NOMO-1 treated with DMSO at 0.1 percent for 48 hours (cell line): ENCODE measurements at regions not wholly inside any gene's neighbourhood (a gene's known extent, or its start where the extent isn't known, plus 50 kb on each side); places are given as distances from the start of the nearest gene placed in this dataset.
A peak's percentile ranks its signal among the peaks of the same experiment; 100 is the strongest.
"Not testable (repeated sequence)": the region's sequence is repeated elsewhere in the genome, so short reads cannot be mapped to it uniquely, and the experiment has no call there.

Experiments used
- DNase-seq: peaks from one replicate; lab custom pipeline; 2025; ENCODE audit not compliant: unreplicated experiment; lab: John Stamatoyannopoulos, UW

DNA sequence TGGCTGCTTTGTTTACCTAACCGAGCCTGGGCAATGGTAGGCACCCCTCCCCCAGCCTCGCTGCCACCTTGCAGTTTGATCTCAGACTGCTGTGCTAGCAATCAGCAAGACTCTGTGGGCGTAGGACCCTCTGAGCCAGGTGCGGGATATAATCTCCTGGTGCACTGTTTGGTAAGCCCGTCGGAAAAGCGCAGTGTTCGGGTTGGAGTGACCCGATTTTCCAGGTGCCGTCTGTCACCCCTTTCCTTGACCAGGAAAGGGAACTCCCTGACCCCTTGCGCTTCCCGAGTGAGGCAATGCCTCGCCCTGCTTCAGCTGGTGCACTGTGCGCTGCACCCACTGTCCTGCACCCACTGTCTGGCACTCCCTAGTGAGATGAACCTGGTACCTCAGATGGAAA is 482.2 kb upstream of the SMC2 start:
- not testable (repeated sequence) for DNase-seq

DNA sequence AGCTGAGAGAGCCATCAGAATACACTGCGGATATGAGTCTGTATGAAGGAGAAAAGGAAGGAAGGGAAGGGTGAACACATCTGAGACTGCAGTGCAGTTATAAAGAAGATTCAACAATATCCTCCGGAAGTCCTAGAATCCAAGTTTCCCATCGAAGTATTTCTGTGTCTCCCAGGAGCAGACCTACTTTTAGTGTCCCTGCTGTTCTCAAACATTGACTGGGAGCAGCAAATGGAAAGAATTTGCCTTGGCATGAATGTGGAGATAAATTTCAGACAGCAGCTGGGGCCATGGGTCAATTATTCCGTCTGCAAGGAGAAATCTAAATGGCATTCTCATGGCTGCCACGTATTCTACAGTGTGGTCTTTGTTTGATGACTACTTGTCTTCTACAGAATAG is 478.1 kb upstream of the SMC2 start:
- DNase-seq: no peak

DNA sequence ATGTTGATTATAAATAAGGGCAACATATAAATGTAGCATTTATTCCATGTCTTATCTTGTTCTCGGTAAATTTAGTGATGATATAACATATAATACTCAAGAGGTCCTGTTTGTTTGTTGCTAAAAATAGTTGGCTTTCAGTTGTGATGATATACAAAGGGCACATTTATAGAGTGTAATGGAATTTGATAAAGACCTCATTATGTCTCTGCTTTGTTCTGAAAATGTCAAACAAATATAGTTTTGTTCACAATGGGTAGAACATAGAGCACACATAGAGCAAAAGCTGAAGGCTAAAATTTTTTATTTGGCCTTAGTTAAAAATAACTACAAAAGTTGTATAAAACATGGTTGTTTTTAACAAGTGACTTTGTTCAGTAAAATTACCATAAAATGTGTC is 477.1 kb upstream of the SMC2 start:
- DNase-seq: no peak

- DNase-seq: no peak
Observed at GRCh38 chr9:103625161-103625804, 468.8 kb upstream of the SMC2 start.

DNA sequence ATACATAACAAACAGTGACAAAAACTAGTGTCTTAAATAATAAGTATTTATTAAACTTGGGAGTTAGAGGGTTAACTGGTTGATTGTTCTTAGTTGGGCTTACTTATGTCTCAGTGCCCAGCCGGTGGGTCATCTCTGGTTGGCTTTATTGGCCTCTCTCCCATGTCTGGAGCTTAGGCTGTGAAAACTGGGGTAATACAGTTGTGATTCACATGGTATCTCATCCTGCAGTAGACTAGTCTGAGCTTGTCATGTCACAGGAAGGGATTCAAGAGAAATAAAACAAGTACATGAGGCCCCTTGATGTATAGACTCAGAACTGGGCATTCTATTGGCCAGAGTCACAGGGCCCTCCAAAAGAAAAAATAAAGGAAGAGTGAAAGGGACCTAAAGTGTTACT is 466.4 kb upstream of the SMC2 start:
- no peak for DNase-seq

GRCh38 chr9:103649086-103649485 is 445.0 kb upstream of the SMC2 start:
- no peak for DNase-seq

DNA sequence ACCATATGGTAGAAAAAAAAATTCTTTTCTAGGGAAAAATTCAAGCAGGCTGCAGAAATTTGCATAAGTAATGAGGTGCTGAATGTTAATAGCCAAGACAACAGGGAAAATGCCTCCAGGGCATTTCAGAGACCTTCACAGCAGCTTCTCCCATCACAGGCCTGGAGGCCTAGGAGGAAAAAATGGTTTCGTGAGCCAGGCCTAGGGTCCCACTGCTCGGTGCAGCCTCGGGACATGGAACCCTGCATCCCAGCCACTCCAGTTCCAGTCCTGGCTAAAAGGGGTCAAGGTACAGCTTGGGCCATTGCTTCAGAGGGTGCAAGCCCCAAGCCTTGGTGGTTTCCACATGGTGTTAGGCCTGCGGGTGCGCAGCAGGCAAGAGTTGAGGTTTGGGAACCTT is 436.0 kb upstream of the SMC2 start:
- DNase-seq: no peak

DNA sequence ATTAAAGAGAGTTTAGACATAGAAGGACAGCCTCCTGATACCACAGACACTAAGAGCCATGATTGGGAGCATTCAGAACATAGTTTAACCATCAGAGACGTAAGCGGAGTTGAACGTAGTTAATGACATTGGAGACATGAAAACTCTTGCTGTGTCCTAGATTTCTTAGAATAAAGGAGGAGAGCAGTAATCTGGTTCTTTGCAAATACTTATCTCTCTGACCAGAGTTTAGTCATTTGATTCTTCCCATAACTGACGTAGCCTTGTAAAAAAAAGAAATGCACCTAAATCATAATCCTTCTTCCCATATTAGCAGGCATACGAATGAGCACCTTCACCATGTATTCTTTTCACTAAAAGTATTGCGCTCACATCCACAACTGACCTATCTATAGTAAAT is 433.3 kb upstream of the SMC2 start:
- DNase-seq: no peak

GRCh38 chr9:103661663-103662062 is 432.4 kb upstream of the SMC2 start:
- DNase-seq: no peak

- no peak for DNase-seq
Observed at GRCh38 chr9:103669296-103669695, 424.8 kb upstream of the SMC2 start.

DNA sequence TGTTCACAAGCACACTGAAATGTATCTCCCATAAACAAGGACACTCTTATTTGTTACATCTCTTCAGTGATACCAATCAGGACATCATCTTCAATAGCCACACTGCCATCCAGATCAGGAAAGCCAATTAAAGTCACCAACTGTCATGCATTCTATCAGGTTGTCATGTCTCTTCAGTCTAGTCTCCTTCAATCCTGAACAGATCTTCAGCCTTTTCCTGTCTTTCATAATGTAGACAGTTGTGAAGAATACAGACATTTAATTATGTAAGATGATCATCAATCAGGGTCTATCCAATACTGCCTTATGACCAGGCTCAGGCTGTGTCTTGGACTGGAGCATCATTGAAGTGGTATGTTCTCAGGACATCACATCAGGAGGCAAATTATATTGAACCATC is 419.8 kb upstream of the SMC2 start:
- no peak for DNase-seq

GRCh38 chr9:103680581-103680980 is 413.5 kb upstream of the SMC2 start:
- no peak for DNase-seq

GRCh38 chr9:103681435-103681834 is 412.7 kb upstream of the SMC2 start:
- DNase-seq: peak; percentile 18

GRCh38 chr9:103700195-103700962 is 393.7 kb upstream of the SMC2 start:
- no peak for DNase-seq

GRCh38 chr9:103702572-103702971 is 391.5 kb upstream of the SMC2 start:
- no peak for DNase-seq

DNA sequence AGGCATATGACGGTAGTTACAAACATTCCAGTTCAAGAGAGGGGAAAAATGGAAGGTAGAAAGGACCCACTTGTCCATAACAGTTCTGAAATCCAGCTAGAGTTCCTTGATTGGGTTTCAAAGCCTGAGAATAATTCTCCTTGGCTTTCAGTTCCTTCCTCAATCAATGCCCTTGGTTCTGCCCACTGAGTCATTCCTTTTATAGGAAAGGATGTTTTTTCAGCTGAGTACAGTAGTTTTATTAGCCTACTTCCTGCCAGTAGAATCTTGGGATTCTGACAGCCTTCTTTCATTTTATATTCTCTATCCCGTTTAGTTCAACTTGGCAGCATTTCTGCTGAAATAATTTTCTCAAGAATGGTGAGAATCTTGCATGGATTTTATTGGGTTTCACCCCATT is 386.9 kb upstream of the SMC2 start:
- no peak for DNase-seq

DNA sequence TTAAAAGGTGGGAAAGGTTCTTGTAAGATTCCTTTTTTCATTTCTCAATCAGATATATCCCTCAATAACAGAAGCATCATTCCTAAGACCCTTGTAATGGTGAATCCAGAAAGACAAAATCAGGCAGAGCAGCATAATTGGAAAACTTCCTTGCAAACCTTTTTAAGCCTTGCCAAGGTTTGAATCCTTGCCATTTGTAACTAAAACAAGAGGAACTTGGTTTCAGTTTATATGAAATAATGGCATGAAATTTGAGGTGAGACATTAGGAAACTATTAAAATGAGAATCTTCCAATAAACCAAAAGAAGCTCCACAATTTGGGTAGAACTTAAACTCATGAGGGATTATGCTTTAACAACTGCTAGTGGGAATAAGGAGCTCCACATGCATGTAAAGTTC is 384.7 kb upstream of the SMC2 start:
- DNase-seq: no peak

DNA sequence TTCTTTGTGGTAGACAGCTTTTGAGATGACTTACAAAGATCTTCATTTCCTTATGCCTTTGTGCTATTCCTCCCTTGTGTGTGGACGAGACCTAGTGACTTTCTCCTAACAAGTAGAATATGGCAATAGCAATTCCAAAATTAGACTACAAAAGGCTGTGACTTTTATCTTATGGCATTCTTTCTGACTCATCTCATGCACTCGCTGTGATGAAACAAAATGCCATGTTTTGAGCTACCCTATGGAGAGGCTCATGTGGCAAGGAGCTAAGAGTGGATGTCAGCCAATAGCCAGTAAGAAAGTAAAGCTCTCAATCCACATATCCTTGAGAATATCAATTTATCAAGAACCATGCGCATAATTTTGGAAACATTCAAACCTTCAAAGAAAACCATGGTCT is 380.5 kb upstream of the SMC2 start:
- DNase-seq: no peak

DNA sequence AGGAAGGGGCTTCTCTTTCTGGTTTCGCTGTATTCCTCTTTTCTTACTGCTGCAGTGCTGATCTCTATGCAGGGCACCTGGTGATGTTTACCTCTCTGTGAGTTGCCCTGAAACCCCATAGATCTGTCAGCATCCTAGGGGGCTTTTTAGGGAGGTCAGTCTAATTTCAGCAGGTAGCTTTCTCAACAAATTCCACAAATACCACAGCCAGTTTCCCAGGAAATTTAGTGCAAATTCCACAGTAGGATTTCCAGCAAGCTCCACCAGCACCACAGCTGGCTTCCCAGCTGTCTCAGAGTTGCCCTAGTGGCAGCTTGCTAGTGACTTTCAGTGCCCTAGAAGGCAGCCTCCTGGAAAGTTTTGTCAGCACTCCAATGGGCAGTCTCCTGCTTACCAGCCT is 379.1 kb upstream of the SMC2 start:
- no peak for DNase-seq

- no peak for DNase-seq
Observed at GRCh38 chr9:103721056-103721455, 373.1 kb upstream of the SMC2 start.

GRCh38 chr9:103730866-103731265 is 363.2 kb upstream of the SMC2 start:
- DNase-seq: no peak

DNA sequence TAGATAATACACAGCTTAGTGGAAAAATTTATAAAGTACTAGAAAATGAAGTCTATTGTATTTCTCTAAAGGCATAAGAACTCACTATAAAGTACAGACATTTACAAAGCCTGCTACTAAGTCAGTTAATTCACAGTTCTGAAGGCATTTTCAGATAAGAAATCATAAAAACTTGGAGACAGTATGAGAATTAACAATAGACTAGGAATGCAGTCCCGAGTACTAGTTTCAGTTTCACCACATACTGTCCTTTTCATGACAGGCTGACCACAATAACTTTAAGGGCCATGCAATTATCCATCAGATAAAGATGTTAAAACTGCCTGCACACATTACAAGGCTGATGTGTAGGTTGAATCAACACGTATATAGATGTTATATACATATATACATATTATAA is 362.6 kb upstream of the SMC2 start:
- peak; percentile 1 for DNase-seq

DNA sequence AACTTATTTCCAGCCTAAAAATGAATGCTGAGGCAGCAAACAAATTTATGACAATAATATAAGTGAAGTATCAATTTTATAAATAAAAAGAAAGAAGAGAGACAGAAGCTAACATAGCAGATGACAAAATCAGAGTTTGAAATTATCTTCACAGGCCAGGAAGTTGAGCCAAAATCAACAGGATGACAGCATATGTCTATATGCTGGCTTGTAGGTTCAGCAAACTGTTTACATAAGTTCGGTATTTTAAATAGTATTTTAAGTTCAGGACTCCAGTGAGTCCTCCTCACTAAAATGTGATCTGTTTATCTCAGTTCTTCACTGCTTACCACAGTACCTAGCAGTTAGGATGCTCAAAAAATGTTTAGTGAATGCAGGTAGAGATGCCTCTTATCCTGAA is 359.6 kb upstream of the SMC2 start:
- DNase-seq: no peak
